Urinary bladder (tissue), 3 donors: ENCODE measurements at regions not wholly inside any gene's neighbourhood (a gene's known extent, or its start where the extent isn't known, plus 50 kb on each side); places are given as distances from the start of the nearest gene placed in this dataset.

Experiments used
- DNase-seq: peaks from one replicate; pipeline ENCODE4 v3.0.0-alpha.2; 2015; ENCODE audit errors: extremely low spot score
- H3K27ac ChIP-seq: one replicate; pipeline ENCODE4 v1.5.1; 2013; ENCODE audit warnings: low read depth, mild to moderate bottlenecking, moderate library complexity
- H3K36me3 ChIP-seq: one replicate; pipeline ENCODE4 v1.6.1; 2013; ENCODE audit warnings: mild to moderate bottlenecking, moderate library complexity; ENCODE audit not compliant: insufficient read depth
- H3K4me1 ChIP-seq: one replicate; pipeline ENCODE4 v1.6.1; 2013; ENCODE audit warnings: mild to moderate bottlenecking, moderate library complexity; ENCODE audit not compliant: insufficient read depth
- H3K4me3 ChIP-seq: one replicate; pipeline ENCODE4 v1.5.1; 2013; ENCODE audit warnings: low read depth, low read length
- WGBS: extraction: QIAGEN DNeasy Blood & Tissue Kit; methylation state at CpG from one replicate; pipeline ENCODE4 v1.1.7; 2013; 5-methylcytosine and 5-hydroxymethylcytosine counted together
- donor health status: healthy with polysubstance abuse.
- donor health status: healthy.

DNA sequence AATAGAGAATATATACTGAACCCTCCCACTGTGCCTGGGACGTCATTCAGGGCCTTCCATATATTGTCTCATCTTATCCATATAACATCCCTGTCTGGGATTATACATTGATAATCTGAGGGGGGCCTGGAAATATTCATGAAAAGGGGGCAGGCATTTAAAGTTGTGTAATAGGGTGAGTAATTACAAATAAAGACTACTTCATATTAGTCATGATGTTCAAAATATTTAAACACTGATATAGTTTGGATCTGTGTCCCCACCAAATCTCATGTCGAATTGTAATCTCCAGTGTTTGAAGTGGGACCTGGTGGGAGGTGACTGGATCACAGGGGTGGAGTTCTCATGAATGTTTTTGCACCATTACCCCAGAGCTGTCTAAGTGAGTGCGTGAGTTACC lies 97.8 kb downstream of the AQP9 start:
- Histone ChIP-seq H3K36me3 (no peaks in the 10 kb centered on the region), H3K4me1 (no peaks in the 10 kb centered on the region), H3K27ac (no peak overlapping the region), H3K4me3 (no peak overlapping the region)
- no peak for DNase-seq
- 92% methylated on average over 3 of the region's 3 CpGs for WGBS

- 82% methylated on average over 9 of the region's 9 CpGs for WGBS
- H3K27ac ChIP-seq, result no peak overlapping the region
Measured at GRCh38 chr15:58240191-58240932, 102.2 kb downstream of the AQP9 start.

GRCh38 chr15:58241872-58242271 lies 103.7 kb downstream of the AQP9 start:
- Histone ChIP-seq H3K4me1 (no peaks in the 10 kb centered on the region), H3K36me3 (no peaks in the 10 kb centered on the region), H3K27ac (no peak overlapping the region), H3K4me3 (no peak overlapping the region)
- DNase-seq, result no peak
- WGBS, result 57% methylated on average over 7 of the region's 7 CpGs

More at GRCh38 chr15:58240191-58240932, 102.2 kb downstream of the AQP9 start:
- H3K4me3 ChIP-seq, result no peak overlapping the region
- no peak for DNase-seq
- no peaks in the 10 kb centered on the region for H3K36me3 ChIP-seq
- no peaks in the 10 kb centered on the region for H3K4me1 ChIP-seq

DNA sequence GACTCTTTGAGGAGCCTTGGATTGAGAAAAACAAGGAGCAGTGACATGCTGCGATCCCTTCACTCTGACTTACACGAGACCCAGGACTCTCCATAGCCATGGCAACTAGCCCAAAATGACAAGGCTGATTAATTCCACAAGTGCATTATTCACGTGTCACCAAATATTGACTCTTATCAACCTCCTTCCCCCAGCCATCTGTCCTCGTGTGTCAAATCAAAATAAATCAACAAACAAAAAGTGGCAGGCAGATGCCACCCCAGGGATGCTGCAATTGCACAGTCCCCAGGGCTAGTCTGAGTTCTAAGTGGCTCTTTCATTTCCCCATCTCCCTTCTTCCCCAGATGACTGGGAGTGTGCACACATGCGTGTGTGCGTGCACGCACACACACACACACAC lies 104.9 kb downstream of the AQP9 start:
- no peak for DNase-seq
- 72% methylated on average over 7 of the region's 7 CpGs for WGBS
- Histone ChIP-seq H3K36me3 (no peaks in the 10 kb centered on the region), H3K27ac (no peak overlapping the region), H3K4me1 (no peaks in the 10 kb centered on the region), H3K4me3 (no peak overlapping the region)

DNA sequence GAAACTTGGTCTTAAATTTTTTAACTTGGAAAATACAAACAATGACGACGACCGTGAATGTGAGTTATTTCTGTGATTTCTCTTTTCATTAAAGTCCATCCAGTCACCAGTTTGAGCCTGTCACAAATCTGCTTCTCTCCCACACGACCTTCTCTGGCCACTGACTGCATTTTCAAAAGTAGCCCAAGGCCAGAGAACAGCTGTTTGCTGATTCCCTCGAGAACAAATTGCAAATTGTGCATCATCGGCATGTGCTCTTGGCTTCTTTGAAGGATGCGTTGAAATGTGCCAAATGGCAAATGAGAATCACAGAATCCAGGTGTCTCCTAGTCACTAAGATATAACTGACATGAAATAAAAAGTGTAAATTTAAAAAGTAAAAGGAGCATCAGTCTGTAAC lies 106.4 kb downstream of the AQP9 start:
- 77% methylated on average over 7 of the region's 7 CpGs for WGBS
- no peak for DNase-seq
- no peak overlapping the region for H3K27ac ChIP-seq
- H3K36me3 ChIP-seq, result no peaks in the 10 kb centered on the region
- H3K4me3 ChIP-seq, result no peak overlapping the region
- no peaks in the 10 kb centered on the region for H3K4me1 ChIP-seq

DNA sequence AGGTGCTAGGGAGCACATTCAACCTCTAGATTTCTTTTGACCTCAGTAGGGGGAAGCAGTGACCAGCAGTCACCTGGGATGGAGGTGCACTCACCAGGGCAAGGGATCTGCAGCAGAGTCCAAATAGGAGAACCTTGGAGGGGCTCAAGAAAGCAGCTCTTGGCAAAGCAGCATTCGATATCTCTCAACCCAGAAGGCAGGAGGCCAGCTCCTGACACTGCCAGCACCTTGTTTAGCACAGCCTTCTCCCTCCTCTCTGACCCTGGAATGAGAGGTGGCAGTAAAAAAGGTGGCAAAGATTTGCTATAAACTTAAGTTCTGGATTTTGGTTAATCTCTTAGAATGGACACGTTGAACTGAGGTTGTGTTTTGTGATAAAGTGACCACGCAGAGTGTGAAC lies 107.9 kb downstream of the AQP9 start:
- DNase-seq, result no peak
- WGBS, result 66% methylated on average over 3 of the region's 3 CpGs
- no peak overlapping the region for H3K27ac ChIP-seq
- no peak overlapping the region for H3K4me3 ChIP-seq
- no peaks in the 10 kb centered on the region for H3K36me3 ChIP-seq
- peaks cover 1% of the 10 kb centered on the region for H3K4me1 ChIP-seq

DNA sequence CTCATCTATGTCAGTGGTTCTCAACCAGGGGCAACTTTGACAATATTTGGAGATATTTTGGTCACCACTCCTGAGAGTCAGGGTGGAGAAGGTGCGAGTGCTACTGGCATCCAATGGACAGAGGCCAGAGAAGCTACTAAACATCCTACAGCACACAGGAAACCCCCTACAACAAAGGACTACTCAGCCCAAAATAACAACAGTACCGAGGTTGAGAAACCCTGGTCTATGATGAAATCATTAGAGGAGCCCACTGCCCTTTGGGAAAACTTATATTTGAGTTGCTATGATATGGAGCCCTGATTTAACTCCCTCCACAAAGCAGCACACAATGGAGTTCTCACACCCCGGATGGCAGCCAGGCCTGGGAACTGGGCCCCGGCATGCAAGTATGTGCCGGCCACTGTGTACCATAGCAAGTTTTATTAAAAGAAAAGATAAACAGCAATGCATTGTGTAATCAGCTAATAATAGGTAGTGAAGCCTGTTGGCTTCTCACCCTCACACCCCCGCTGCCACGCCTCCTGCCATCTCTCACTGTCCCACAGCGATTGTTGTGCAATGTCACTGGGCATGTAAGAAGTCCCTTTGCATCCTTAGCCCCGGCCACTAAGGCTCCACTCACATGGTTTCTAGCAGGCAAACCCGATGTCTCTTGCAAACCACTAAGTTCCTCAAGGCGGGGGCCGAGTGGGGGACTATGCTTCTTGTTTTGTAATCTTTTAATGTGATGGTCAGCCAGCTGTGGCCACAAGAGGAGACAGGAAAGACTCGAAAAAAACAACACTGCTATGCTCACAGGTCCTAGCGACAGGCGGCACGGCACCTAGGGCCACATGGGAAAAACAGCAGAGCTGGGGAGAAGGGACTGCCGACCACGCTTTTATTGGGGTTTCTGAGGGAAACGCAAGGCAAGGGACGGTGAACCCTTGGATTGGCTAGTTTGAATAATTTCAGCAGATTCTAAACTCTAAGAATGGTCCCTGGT lies 110.0 kb downstream of the AQP9 start:
- no peaks in the 10 kb centered on the region for H3K36me3 ChIP-seq
- H3K27ac ChIP-seq, result no peak overlapping the region
- DNase-seq, result no peak
- 82% methylated on average over 20 of the region's 20 CpGs for WGBS
- no peak overlapping the region for H3K4me3 ChIP-seq
- peaks cover 1% of the 10 kb centered on the region for H3K4me1 ChIP-seq

DNA sequence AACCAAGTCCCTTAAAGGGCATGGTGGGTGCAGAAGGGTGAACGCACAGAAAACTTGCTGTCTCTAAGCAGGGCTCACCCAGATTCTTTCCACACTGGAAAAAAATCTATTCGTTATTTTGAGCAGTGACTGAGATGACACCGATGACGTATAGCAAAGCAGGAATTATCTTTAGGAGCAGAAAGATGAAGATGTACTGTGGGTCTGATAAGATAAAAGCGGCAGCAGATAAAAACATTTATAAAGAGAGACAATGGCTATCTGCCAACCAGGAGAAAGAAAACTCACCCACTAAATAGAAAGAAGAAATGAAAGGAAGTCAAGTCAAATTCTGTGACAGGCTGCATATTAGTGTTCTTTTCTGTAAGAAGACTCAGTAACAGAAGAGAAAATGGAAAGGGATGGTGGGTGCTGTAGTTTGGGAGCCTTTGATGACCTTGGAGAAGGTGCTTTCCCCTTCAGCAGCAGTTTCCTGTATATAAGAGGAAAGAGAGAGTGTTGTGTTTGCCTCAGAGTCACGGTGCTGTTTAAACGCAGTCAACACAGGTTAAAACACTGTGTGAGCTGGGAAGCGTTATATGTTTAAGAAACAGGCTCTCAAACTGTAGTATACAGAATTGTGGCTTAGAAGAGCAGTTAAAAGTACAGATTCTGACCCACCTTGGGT lies 111.6 kb downstream of the AQP9 start:
- DNase-seq, result no peak
- Histone ChIP-seq H3K4me3 (no peak overlapping the region), H3K36me3 (no peaks in the 10 kb centered on the region), H3K27ac (no peak overlapping the region), H3K4me1 (peaks cover 1% of the 10 kb centered on the region)
- 33% methylated on average over 8 of the region's 8 CpGs for WGBS

DNA sequence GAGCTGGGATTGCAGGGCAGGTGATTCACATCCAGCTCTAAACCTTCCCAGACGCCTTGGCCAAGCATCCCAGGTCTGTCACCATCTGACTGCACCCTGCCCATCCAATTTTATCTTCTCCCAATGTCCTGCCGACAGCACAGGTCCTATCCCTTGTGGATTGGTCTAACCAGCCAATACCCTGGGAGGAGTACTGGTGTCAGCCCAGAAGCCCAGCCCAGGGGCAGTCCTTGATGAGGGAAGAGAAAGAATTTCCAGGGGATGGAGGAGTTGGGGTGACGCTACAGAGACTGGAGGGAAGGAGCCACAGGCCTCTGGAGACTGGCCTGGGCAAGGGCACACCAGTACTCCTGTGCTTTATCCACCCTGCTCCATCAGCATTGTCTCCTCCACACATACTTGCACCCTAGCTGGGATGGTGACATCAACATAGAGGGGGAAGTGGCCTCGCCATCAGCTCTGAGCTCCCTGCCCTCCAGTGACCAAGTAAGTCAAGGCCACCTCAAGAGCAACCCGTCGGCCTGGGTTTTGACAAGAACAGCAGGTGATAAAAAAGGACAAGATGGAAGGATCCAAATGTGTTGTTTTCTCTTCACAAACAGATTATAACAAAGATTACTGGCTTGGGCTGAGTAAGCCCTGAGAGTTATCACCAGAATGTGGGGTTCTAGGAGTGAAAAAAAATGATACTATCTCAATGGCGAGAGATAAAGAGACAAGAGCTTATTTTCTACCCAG lies 114.6 kb downstream of the AQP9 start:
- DNase-seq, result no peak
- Histone ChIP-seq H3K27ac (no peak overlapping the region), H3K4me1 (peaks cover 1% of the 10 kb centered on the region), H3K4me3 (no peak overlapping the region), H3K36me3 (no peaks in the 10 kb centered on the region)
- WGBS, result 73% methylated on average over 7 of the region's 7 CpGs

DNA sequence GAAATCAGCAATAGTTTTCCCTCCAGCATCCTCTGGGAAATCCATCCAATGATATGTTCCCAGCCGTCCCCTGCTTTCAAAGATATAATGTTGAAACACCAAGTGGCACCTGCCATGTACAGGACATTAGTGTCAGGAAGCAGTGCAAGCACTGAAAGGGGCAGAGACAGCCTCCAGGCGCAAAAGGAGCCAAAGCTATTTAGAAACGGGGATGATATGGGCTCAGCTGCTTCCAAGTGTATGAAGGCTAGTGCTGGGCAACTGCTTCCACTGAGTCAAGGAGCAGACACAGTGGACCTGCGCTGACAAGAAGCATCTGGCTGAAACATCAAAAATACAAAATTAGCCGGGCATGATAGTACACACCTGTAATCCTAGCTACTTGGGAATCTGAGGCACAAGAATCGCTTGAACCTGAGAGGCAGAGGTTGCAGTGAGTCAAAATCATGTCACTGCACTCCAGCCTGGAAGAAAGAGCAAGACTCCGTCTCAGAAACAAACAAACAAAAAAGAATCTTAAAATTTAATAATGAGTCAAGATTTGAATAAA lies 119.7 kb downstream of the AQP9 start:
- Histone ChIP-seq H3K4me3 (no peak overlapping the region), H3K4me1 (no peaks in the 10 kb centered on the region), H3K36me3 (no peaks in the 10 kb centered on the region), H3K27ac (no peak overlapping the region)
- WGBS, result 86% methylated on average over 7 of the region's 7 CpGs
- DNase-seq, result no peak

- no peak for DNase-seq
- H3K27ac ChIP-seq, result no peak overlapping the region
- no peaks in the 10 kb centered on the region for H3K4me1 ChIP-seq
- no peaks in the 10 kb centered on the region for H3K36me3 ChIP-seq
- 77% methylated on average over 7 of the region's 7 CpGs for WGBS
- H3K4me3 ChIP-seq, result no peak overlapping the region
Measured at GRCh38 chr15:58258501-58259292, 120.5 kb downstream of the AQP9 start.

DNA sequence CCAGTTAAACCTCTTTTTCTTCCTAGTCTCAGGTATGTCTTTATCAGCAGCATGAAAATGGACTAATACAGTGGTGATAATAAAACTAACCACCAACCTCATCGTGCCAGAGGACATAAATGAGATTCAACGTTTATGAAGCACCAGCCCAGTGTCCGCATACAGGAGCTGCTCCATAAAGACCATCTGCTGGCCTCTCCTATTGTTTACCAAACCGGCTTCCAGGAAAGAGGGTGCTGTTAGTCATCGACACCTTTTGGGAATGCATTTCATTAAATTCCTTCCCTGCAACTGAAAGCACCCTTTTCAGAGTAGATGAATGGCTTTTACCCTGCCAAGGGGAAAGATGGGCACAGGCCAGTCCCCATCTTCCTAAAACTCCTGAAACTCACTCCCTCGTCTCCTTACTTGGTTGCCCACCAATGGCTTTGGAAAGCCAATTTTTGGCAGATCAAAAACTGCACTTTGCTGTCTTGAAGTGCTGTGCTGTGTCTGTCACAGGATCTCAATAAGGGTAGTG lies 122.1 kb downstream of the AQP9 start:
- H3K4me3 ChIP-seq, result no peak overlapping the region
- DNase-seq, result no peak
- H3K36me3 ChIP-seq, result no peaks in the 10 kb centered on the region

More for the DNA sequence above, 122.1 kb downstream of the AQP9 start:
- 75% methylated on average over 6 of the region's 6 CpGs for WGBS
- Histone ChIP-seq H3K27ac (no peak overlapping the region), H3K4me1 (peaks cover 1% of the 10 kb centered on the region)
